H1 (cell line): ENCODE measurements at regions not wholly inside any gene's neighbourhood (a gene's known extent, or its start where the extent isn't known, plus 50 kb on each side); places are given as distances from the start of the nearest gene placed in this dataset.

Experiments
- CTCF ChIA-PET: fragments of 300-600 bp; sonication (Branson Sonifier 250); formaldehyde crosslinking; loops from one replicate; lab custom pipeline; 2021; ENCODE audit not compliant: partially characterized antibody; lab: Charles Lee
- POLR2A ChIA-PET: fragments of 300-600 bp; sonication (Branson Sonifier 250); formaldehyde crosslinking; loops from one replicate; lab custom pipeline; 2021; ENCODE audit warnings: inconsistent platforms; ENCODE audit not compliant: partially characterized antibody; lab: Charles Lee
- DNase-seq, 2 experiments: peaks; one replicate each; pipeline versions ENCODE4 v3.0.0 to v3.0.0-alpha.2; 2010 to 2022; ENCODE audit warnings: low spot score in 2 of 2, low read depth in 1 of 2, mixed read lengths in 1 of 2
- FAIRE-seq: peaks from 2 replicates; lab custom pipeline; 2011; peaks lifted over from hg19 to GRCh38; lab: Jason Lieb, UNC
- H2AFZ ChIP-seq: 2 replicates; pipeline ENCODE4 v1.8.1; 2012; ENCODE audit warnings: low read length, inconsistent platforms
- H2AK5ac ChIP-seq: 2 replicates; pipeline ENCODE4 v1.6.1; 2013; ENCODE audit warnings: low read depth, low read length
- H2BK120ac ChIP-seq: replicated peaks from 2 replicates; pipeline ENCODE3; 2013; ENCODE audit warnings: low read depth, low read length, inconsistent platforms
- H2BK12ac ChIP-seq: 2 replicates; pipeline ENCODE4 v1.6.1; 2013; ENCODE audit warnings: low read depth, low read length
- H2BK15ac ChIP-seq: 2 replicates; pipeline ENCODE4 v1.6.1; 2013; ENCODE audit warnings: low read length
- H2BK20ac ChIP-seq: 2 replicates; pipeline ENCODE4 v1.6.1; 2013; ENCODE audit warnings: low read length
- H2BK5ac ChIP-seq: 2 replicates; pipeline ENCODE4 v1.6.1; 2013; ENCODE audit warnings: low read depth, low read length
- H3K14ac ChIP-seq: 2 replicates; pipeline ENCODE4 v1.6.1; 2013; ENCODE audit warnings: inconsistent platforms; ENCODE audit not compliant: insufficient read length
- H3K18ac ChIP-seq: 2 replicates; pipeline ENCODE4 v1.6.1; 2013; ENCODE audit warnings: low read length; ENCODE audit errors: extremely low read depth
- H3K23ac ChIP-seq: 2 replicates; pipeline ENCODE4 v1.6.1; 2013; ENCODE audit warnings: inconsistent platforms; ENCODE audit not compliant: insufficient read length
- H3K23me2 ChIP-seq: 2 replicates; pipeline ENCODE4 v1.6.1; 2013; ENCODE audit warnings: low read depth, low read length
- H3K27ac ChIP-seq: 2 replicates; pipeline ENCODE4 v1.6.1; 2011; ENCODE audit warnings: low read depth, low read length, inconsistent platforms
- H3K27me3 ChIP-seq, 4 experiments: replicated peaks in 1 of 4; 1 replicate in 1 of 4; 2 replicates in 3 of 4; pipeline versions ENCODE4 v1.6.1 to v1.8.1; 2011 to 2013; ENCODE audit warnings: low read length in 3 of 4, mild to moderate bottlenecking in 3 of 4, inconsistent platforms in 2 of 4, mixed read lengths in 2 of 4, moderate library complexity in 1 of 4; ENCODE audit not compliant: control insufficient read depth in 3 of 4, insufficient read depth in 3 of 4; ENCODE audit errors: extremely low read depth in 1 of 4
- H3K36me3 ChIP-seq, 4 experiments: 2 replicates each; pipeline versions ENCODE4 v1.6.1 to v1.8.1; 2011 to 2013; ENCODE audit warnings: mild to moderate bottlenecking in 4 of 4, low read length in 3 of 4, moderate library complexity in 2 of 4, control low read depth in 1 of 4, inconsistent platforms in 1 of 4; ENCODE audit not compliant: insufficient read depth in 4 of 4, control insufficient read depth in 2 of 4
- H3K4ac ChIP-seq: replicated peaks from 2 replicates; pipeline ENCODE3; 2013; ENCODE audit warnings: low read length, low read depth, mixed read lengths, inconsistent platforms; ENCODE audit not compliant: insufficient read length
- H3K4me1 ChIP-seq, 4 experiments: replicated peaks in 1 of 4; 1 replicate in 1 of 4; 2 replicates in 3 of 4; pipeline versions ENCODE4 v1.6.1 to v1.8.1; 2011 to 2013; ENCODE audit warnings: low read length in 3 of 4, inconsistent platforms in 2 of 4, mixed read lengths in 1 of 4; ENCODE audit not compliant: insufficient read depth in 4 of 4, control insufficient read depth in 3 of 4
- H3K4me2 ChIP-seq, 2 experiments: 2 replicates each; pipeline versions ENCODE4 v1.6.1 to v1.8.1; 2011 to 2013; ENCODE audit warnings: low read depth in 2 of 2, low read length in 2 of 2, control low read depth in 1 of 2, inconsistent platforms in 1 of 2, mild to moderate bottlenecking in 1 of 2; ENCODE audit not compliant: insufficient read depth in 1 of 2
- H3K4me3 ChIP-seq, 4 experiments: fragments of 200-600, 300-600 bp in 1 of 4; sonication (generic), shearing (Covaris generic), sonication (Bioruptor Twin) in 1 of 4; 2 replicates each; pipeline versions ENCODE4 v1.5.1 to v1.8.1; 2011 to 2016; ENCODE audit warnings: low read length in 4 of 4, low read depth in 3 of 4, control low read depth in 2 of 4, inconsistent platforms in 2 of 4, mild to moderate bottlenecking in 2 of 4, mixed read lengths in 1 of 4, moderate library complexity in 1 of 4; ENCODE audit not compliant: insufficient read depth in 2 of 4; ENCODE audit errors: extremely low read depth in 1 of 4
- H3K56ac ChIP-seq: replicated peaks from 2 replicates; pipeline ENCODE3; 2013; ENCODE audit warnings: low read depth, mild to moderate bottlenecking, mixed read lengths, low read length, inconsistent platforms; ENCODE audit not compliant: insufficient read length
- H3K79me1 ChIP-seq: 2 replicates; pipeline ENCODE4 v1.6.1; 2013; ENCODE audit warnings: low read depth, low read length, control low read depth
- H3K79me2 ChIP-seq, 2 experiments: 2 replicates each; pipeline versions ENCODE4 v1.6.1 to v1.8.1; 2012 to 2013; ENCODE audit warnings: low read length in 2 of 2, mild to moderate bottlenecking in 2 of 2, inconsistent platforms in 1 of 2; ENCODE audit not compliant: insufficient read depth in 2 of 2, control insufficient read depth in 1 of 2
- H3K9ac ChIP-seq, 4 experiments: replicated peaks in 1 of 4; 1 replicate in 1 of 4; 2 replicates in 3 of 4; pipeline versions ENCODE4 v1.6.1 to v1.8.1; 2011 to 2013; ENCODE audit warnings: low read depth in 3 of 4, low read length in 3 of 4, control low read depth in 2 of 4, mild to moderate bottlenecking in 2 of 4, moderate library complexity in 2 of 4, inconsistent platforms in 1 of 4; ENCODE audit errors: extremely low read depth in 1 of 4
- H3K9me3 ChIP-seq, 2 experiments: 2 replicates each; pipeline versions ENCODE4 v1.6.1 to v1.8.1; 2012 to 2013; ENCODE audit warnings: mild to moderate bottlenecking in 2 of 2, moderate library complexity in 2 of 2, control low read depth in 1 of 2, inconsistent platforms in 1 of 2, low read depth in 1 of 2, low read length in 1 of 2, mixed read lengths in 1 of 2; ENCODE audit not compliant: insufficient read depth in 2 of 2
- H4K20me1 ChIP-seq, 2 experiments: replicated peaks in 1 of 2; 2 replicates each; pipeline versions ENCODE3 to v1.8.1; 2011 to 2013; ENCODE audit warnings: inconsistent platforms in 2 of 2, low read length in 2 of 2, mild to moderate bottlenecking in 1 of 2; ENCODE audit not compliant: insufficient read depth in 2 of 2, control insufficient read depth in 1 of 2
- H4K5ac ChIP-seq: 2 replicates; pipeline ENCODE4 v1.6.1; 2013; ENCODE audit warnings: low read length, low read depth, mixed read lengths, inconsistent platforms; ENCODE audit not compliant: insufficient read length
- H4K8ac ChIP-seq: 2 replicates; pipeline ENCODE4 v1.8.0; 2013; ENCODE audit warnings: mild to moderate bottlenecking, moderate library complexity, low read length, inconsistent platforms; ENCODE audit not compliant: insufficient read depth; ENCODE audit errors: extremely low read depth
- H4K91ac ChIP-seq: replicated peaks from 2 replicates; pipeline ENCODE3; 2013; ENCODE audit warnings: low read length, mixed read lengths, inconsistent platforms; ENCODE audit not compliant: insufficient read length
- JUN ChIP-seq: IDR thresholded peaks from 2 replicates; pipeline ENCODE4 v1.6.1; 2011; ENCODE audit warnings: low read depth, mild to moderate bottlenecking, improper control_type of control experiment, low read length
- KDM5A ChIP-seq: fragments of 200-600 bp; IDR thresholded peaks from 2 replicates; pipeline ENCODE4 v1.7.1; 2012; ENCODE audit warnings: mild to moderate bottlenecking, low read length, inconsistent platforms, mixed read lengths
- POLR2A ChIP-seq, 2 experiments: IDR thresholded peaks; 1 replicate in 1 of 2; 2 replicates in 1 of 2; pipeline ENCODE4 v1.6.1; 2011; ENCODE audit warnings: low read depth in 2 of 2, low read length in 2 of 2, mild to moderate bottlenecking in 2 of 2; ENCODE audit errors: control extremely low read depth in 1 of 2
- SP2 ChIP-seq: IDR thresholded peaks from 2 replicates; pipeline ENCODE4 v1.6.1; 2012; ENCODE audit warnings: mild to moderate bottlenecking, low read length, inconsistent platforms
- ZNF274 ChIP-seq: IDR thresholded peaks from 2 replicates; pipeline ENCODE4 v1.7.0; 2012; ENCODE audit warnings: low read length, borderline replicate concordance; ENCODE audit errors: extremely low read depth
- WGBS, 2 experiments: shearing (Covaris generic) in 1 of 2; methylation state at CpG; one replicate each; pipeline versions ENCODE4 v1.1.6 to v1.1.7; 2013 to 2015; ENCODE audit warnings: low lambda C conversion rate in 2 of 2, mixed read lengths in 2 of 2, inconsistent platforms in 1 of 2, low coverage in 1 of 2, missing lambda C conversion rate in 1 of 2; ENCODE audit not compliant: insufficient replicate concordance in 2 of 2, insufficient coverage in 1 of 2, insufficient read length in 1 of 2; ENCODE audit errors: extremely low coverage in 1 of 2, missing lambda C conversion rate in 1 of 2; 5-methylcytosine and 5-hydroxymethylcytosine counted together

DNA sequence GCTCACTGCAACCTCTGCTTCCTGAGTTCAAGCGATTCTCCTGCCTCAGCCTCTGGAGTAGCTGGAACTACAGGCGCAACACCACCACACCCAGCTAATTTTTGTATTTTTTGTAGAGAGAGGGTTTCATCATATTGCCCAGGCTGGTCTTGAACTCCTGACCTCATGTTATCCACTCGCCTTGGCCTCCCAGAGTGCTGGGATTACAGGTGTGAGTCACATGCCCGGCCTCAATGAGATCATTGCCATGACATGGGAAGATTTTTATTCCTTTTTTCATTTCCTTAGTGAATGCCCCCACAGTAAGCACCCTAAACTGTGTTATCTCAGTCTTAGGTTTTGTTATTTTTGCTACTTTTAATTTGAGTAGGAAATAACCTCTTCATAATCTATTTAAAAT is 977.9 kb downstream of the BRINP3 start:
- H2BK20ac ChIP-seq, result no peak overlapping the region

More for the DNA sequence above, 977.9 kb downstream of the BRINP3 start:
- no peaks in the 10 kb centered on the region for H3K36me3 ChIP-seq
- no peak overlapping the region for H3K18ac ChIP-seq
- POLR2A ChIA-PET, result no interaction called here
- CTCF ChIA-PET, result no interaction called here
- H2AFZ ChIP-seq, result no peak overlapping the region
- WGBS, 2 experiments, result 94% methylated on average over 4 of the region's 4 CpGs; no CpG with 5 or more reads in 1 of the 2 experiments
- H3K23ac ChIP-seq, result no peak overlapping the region
- H3K9me3 ChIP-seq, result no peaks in the 10 kb centered on the region
- H3K14ac ChIP-seq, result no peak overlapping the region
- H3K4me2 ChIP-seq, result no peak overlapping the region
- no peaks in the 10 kb centered on the region for H3K23me2 ChIP-seq
- no peak overlapping the region for H2BK12ac ChIP-seq
- no peak overlapping the region for H2BK120ac ChIP-seq
- no peak overlapping the region for H2BK15ac ChIP-seq
- H4K20me1 ChIP-seq, result no peaks in the 10 kb centered on the region
- no peaks in the 10 kb centered on the region for H3K79me2 ChIP-seq
- no peak overlapping the region for H3K4ac ChIP-seq
- no peak overlapping the region for H3K9ac ChIP-seq
- no peak overlapping the region for H3K27ac ChIP-seq
- H2BK5ac ChIP-seq, result no peak overlapping the region
- H3K4me1 ChIP-seq, result no peaks in the 10 kb centered on the region
- no peak overlapping the region for H3K56ac ChIP-seq
- no peak overlapping the region for H4K8ac ChIP-seq
- no peak overlapping the region for H4K5ac ChIP-seq
- FAIRE-seq (no peak), DNase-seq (no peak)
- H4K91ac ChIP-seq, result no peak overlapping the region
- TF ChIP-seq JUN, result no peak
- no peak for TF ChIP-seq POLR2A (IDR thresholded peaks at IDR 0.05; ENCODE audit: control extremely low read depth in 1 of 2, low read depth in 2 of 2, low read length in 2 of 2)
- TF ChIP-seq ZNF274, result no peak
- no peak for TF ChIP-seq KDM5A
- no peak for TF ChIP-seq SP2
- no peak overlapping the region for H2AK5ac ChIP-seq
- H3K27me3 ChIP-seq, result no peaks in the 10 kb centered on the region
- no peaks in the 10 kb centered on the region for H3K79me1 ChIP-seq
- no peak overlapping the region for H3K4me3 ChIP-seq
